ENCODE measurements at regions not wholly inside any gene's neighbourhood (a gene's known extent, or its start where the extent isn't known, plus 50 kb on each side); places are given as distances from the start of the nearest gene placed in this dataset.

DNA sequence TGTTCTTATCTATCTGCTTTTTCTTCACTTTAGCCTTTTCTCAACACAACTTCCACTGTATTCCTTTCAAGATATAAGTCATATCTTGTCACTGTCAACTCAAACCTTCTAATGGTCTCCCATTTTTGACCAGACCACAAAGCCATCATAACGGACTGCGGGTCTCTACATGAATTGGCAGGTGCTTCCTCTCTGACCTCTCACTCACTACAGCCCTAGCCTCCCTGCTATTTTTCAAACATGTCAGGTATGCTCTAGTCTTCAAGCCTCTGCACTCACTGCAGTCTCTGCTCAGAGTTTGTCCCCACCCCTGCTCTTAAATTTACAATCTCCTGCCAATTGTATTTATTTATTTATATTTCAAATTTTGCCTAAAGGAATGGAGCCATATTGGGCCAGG, 858.1 kb downstream of the TRIB2 start:
- TF ChIP-seq CTCF (conservative IDR thresholded peaks at IDR 0.05 in 1 of 2, IDR thresholded peaks at IDR 0.05 in 1 of 2; ENCODE audit: low read depth in 1 of 2, low read length in 2 of 2) (no peak), EZH2 (IDR thresholded peaks at IDR 0.05; ENCODE audit: low read length, missing control alignments) (no peak)
